SK-N-SH treated with all-trans-retinoic acid at 6 μM for 48 hours (cell line): ENCODE measurements at regions not wholly inside any gene's neighbourhood (a gene's known extent, or its start where the extent isn't known, plus 50 kb on each side); places are given as distances from the start of the nearest gene placed in this dataset.

ENCODE experiments used
- ARNTL ChIP-seq: fragments of 450-650 bp; formaldehyde crosslinking; IDR thresholded peaks from 2 replicates; pipeline ENCODE4 v1.5.0; 2020; ENCODE audit warnings: low read depth, mild to moderate bottlenecking, moderate library complexity, borderline replicate concordance
- CREB5 ChIP-seq: fragments of 250-450 bp; sonication (Bioruptor Pico); IDR thresholded peaks from 2 replicates; pipeline ENCODE4 v1.5.1; 2020; ENCODE audit warnings: low read depth, mild to moderate bottlenecking, moderate library complexity
- ESRRG ChIP-seq: fragments of 250-450 bp; sonication (Bioruptor Pico); IDR thresholded peaks from 2 replicates; pipeline ENCODE4 v1.6.1; 2021; ENCODE audit warnings: mild to moderate bottlenecking
- OSR1 ChIP-seq: fragments of 250-450 bp; sonication (Bioruptor Pico); IDR thresholded peaks from 2 replicates; pipeline ENCODE4 v1.8.0; 2022; ENCODE audit warnings: moderate library complexity, mild to moderate bottlenecking, inconsistent platforms
- PATZ1 ChIP-seq: fragments of 250-450 bp; sonication (Bioruptor Pico); IDR thresholded peaks from 2 replicates; pipeline ENCODE4 v1.8.0; 2020; ENCODE audit warnings: mild to moderate bottlenecking, moderate library complexity, borderline replicate concordance
- PPARA ChIP-seq: fragments of 250-450 bp; sonication (Bioruptor Pico); IDR thresholded peaks from 2 replicates; pipeline ENCODE4 v1.5.0; 2020; ENCODE audit warnings: mild to moderate bottlenecking, borderline replicate concordance
- RARB ChIP-seq: fragments of 250-450 bp; sonication (Bioruptor Pico); IDR thresholded peaks from 2 replicates; pipeline ENCODE4 v1.8.0; 2021; ENCODE audit warnings: mild to moderate bottlenecking, moderate library complexity
- ZC3H10 ChIP-seq: fragments of 250-450 bp; sonication (Bioruptor Pico); IDR thresholded peaks from 2 replicates; pipeline ENCODE4 v1.5.1; 2021; ENCODE audit warnings: mild to moderate bottlenecking, moderate library complexity
- ZFP3 ChIP-seq: fragments of 250-450 bp; sonication (Bioruptor Pico); IDR thresholded peaks from 2 replicates; pipeline ENCODE4 v1.5.0; 2020; ENCODE audit warnings: mild to moderate bottlenecking, moderate library complexity
- ZNF70 ChIP-seq: fragments of 450-650 bp; formaldehyde crosslinking; IDR thresholded peaks from 2 replicates; pipeline ENCODE4 v1.5.0; 2020; ENCODE audit warnings: mild to moderate bottlenecking, moderate library complexity
- TF ChIP-seq, protein P1 (sequence below): fragments of 250-450 bp; sonication (Bioruptor Pico); IDR thresholded peaks from 2 replicates; pipeline ENCODE4 v1.8.0; 2021; ENCODE audit warnings: low read depth, mild to moderate bottlenecking, moderate library complexity, borderline replicate concordance

- TF ChIP-seq ZFP3 (CRISPR knock-in tag) (no peak), ZC3H10 (CRISPR knock-in tag) (no peak), RARB (CRISPR knock-in tag) (no peak), PATZ1 (no peak), ZNF70 (no peak), PPARA (CRISPR knock-in tag) (no peak), ARNTL (CRISPR knock-in tag) (no peak), CREB5 (CRISPR knock-in tag) (no peak), ESRRG (CRISPR knock-in tag) (no peak), OSR1 (CRISPR knock-in tag) (no peak)
- TF ChIP-seq, protein P1, sequence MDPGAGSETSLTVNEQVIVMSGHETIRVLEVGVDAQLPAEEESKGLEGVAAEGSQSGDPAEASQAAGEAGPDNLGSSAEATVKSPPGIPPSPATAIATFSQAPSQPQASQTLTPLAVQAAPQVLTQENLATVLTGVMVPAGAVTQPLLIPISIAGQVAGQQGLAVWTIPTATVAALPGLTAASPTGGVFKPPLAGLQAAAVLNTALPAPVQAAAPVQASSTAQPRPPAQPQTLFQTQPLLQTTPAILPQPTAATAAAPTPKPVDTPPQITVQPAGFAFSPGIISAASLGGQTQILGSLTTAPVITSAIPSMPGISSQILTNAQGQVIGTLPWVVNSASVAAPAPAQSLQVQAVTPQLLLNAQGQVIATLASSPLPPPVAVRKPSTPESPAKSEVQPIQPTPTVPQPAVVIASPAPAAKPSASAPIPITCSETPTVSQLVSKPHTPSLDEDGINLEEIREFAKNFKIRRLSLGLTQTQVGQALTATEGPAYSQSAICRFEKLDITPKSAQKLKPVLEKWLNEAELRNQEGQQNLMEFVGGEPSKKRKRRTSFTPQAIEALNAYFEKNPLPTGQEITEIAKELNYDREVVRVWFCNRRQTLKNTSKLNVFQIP, result no peak
These were observed 94.9 kb downstream of the RBFOX3 start for GRCh38 chr17:79515646-79516571.
